ENCODE measurements at regions not wholly inside any gene's neighbourhood (a gene's known extent, or its start where the extent isn't known, plus 50 kb on each side); places are given as distances from the start of the nearest gene placed in this dataset.

GRCh38 chr11:131284041-131284440 lies 86.4 kb upstream of the NTM start:
- TF ChIP-seq SIN3A (IDR thresholded peaks at IDR 0.05; ENCODE audit: low read depth) (no peak), ATF3 (IDR thresholded peaks at IDR 0.05) (no peak), CEBPB (IDR thresholded peaks at IDR 0.05; ENCODE audit: low read depth) (no peak), EZH2phosphoT487 (IDR thresholded peaks at IDR 0.05; ENCODE audit: borderline replicate concordance) (no peak), MAX (IDR thresholded peaks at IDR 0.05) (no peak)
- ChIA-PET CTCF (no interaction called here), RAD21 (ENCODE audit: low non-redundant PET in 1 of 2, low total read pairs in 2 of 2, uncharacterized antibody in 2 of 2, unreplicated experiment in 2 of 2) (no interaction called here), POLR2A (no interaction called here)
- Histone ChIP-seq H3K9me2 (ENCODE audit: insufficient read depth) (no peaks in the 10 kb centered on the region), H3K4me3 (replicated peaks in 1 of 2; ENCODE audit: low read depth in 1 of 2, low read length in 2 of 2) (no peak overlapping the region), H3K36me3 (ENCODE audit: control insufficient read depth in 1 of 2, insufficient read depth in 2 of 2, low read length in 2 of 2) (no peaks in the 10 kb centered on the region), H3K27me3 (ENCODE audit: insufficient read depth, low read length) (no peaks in the 10 kb centered on the region), H2AFZ (ENCODE audit: low read depth, low read length, poor library complexity, severe bottlenecking) (no peak overlapping the region), H3K9ac (ENCODE audit: low read length) (no peak overlapping the region), H3K9me3 (ENCODE audit: control insufficient read depth in 1 of 2, insufficient read depth in 1 of 2, low read depth in 1 of 2, low read length in 2 of 2) (peaks cover 0 to 13% of the 10 kb centered on the region in 2 experiments; a peak in 3 of 4 replicates), H3K4me1 (ENCODE audit: control insufficient read depth in 1 of 2, insufficient read depth in 2 of 2, low read length in 2 of 2) (no peaks in the 10 kb centered on the region), H3K4me2 (ENCODE audit: low read length) (no peak overlapping the region), H3K27ac (ENCODE audit: low read depth, low read length) (no peak overlapping the region), H3K79me2 (ENCODE audit: insufficient read depth, low read length) (no peaks in the 10 kb centered on the region), H4K20me1 (ENCODE audit: insufficient read depth) (no peaks in the 10 kb centered on the region)
- intact Hi-C loops (cut with micrococcal nuclease) = no loop called here
- ATAC-seq (no peak), DNase-seq (ENCODE audit: low read depth, low spot score) (no peak)
- no TSS peak for BruUV-seq (replicated peaks)

GRCh38 chr11:131288521-131289091 lies 81.8 kb upstream of the NTM start:
- RAD21 ChIA-PET (ENCODE audit: low non-redundant PET in 1 of 2, low total read pairs in 2 of 2, uncharacterized antibody in 2 of 2, unreplicated experiment in 2 of 2) = no interaction called here
- no peak overlapping the region for H3K4me3 ChIP-seq (replicated peaks in 1 of 2; ENCODE audit: low read depth in 1 of 2, low read length in 2 of 2)
- H3K36me3 ChIP-seq (ENCODE audit: control insufficient read depth in 1 of 2, insufficient read depth in 2 of 2, low read length in 2 of 2) = no peaks in the 10 kb centered on the region
- CTCF ChIA-PET = no interaction called here
- no peak overlapping the region for H3K27ac ChIP-seq (ENCODE audit: low read depth, low read length)
- intact Hi-C loops (cut with micrococcal nuclease) = no loop called here
- TF ChIP-seq POLR2A (IDR thresholded peaks at IDR 0.05; ENCODE audit: borderline replicate concordance, extremely low read depth, insufficient read depth, insufficient read length) (no peak), ZNF274 (IDR thresholded peaks at IDR 0.05; ENCODE audit: low read depth, low read length) (no peak), ZFX (IDR thresholded peaks at IDR 0.05) (no peak), MAX (IDR thresholded peaks at IDR 0.05) (no peak), EZH2phosphoT487 (IDR thresholded peaks at IDR 0.05; ENCODE audit: borderline replicate concordance) (no peak), SP1 (IDR thresholded peaks at IDR 0.05; ENCODE audit: low read depth) (no peak), TCF7L2 (IDR thresholded peaks at IDR 0.05; ENCODE audit: borderline replicate concordance, extremely low read depth, insufficient read depth, insufficient read length) (no peak), EGR1 (IDR thresholded peaks at IDR 0.05; ENCODE audit: low read depth) (no peak), CBX3 (IDR thresholded peaks at IDR 0.05; ENCODE audit: low read depth) (no peak), RAD21 (IDR thresholded peaks at IDR 0.05; ENCODE audit: low read depth) (no peak), EZH2 (IDR thresholded peaks at IDR 0.05) (no peak), CTCF (IDR thresholded peaks at IDR 0.05 in 2 of 3, conservative IDR thresholded peaks at IDR 0.05 in 1 of 3; ENCODE audit: borderline replicate concordance in 1 of 3, insufficient read depth in 1 of 3, low read depth in 2 of 3, low read length in 2 of 3) (no peak)
- H3K9me2 ChIP-seq (ENCODE audit: insufficient read depth) = no peaks in the 10 kb centered on the region
- no peaks in the 10 kb centered on the region for H4K20me1 ChIP-seq (ENCODE audit: insufficient read depth)
- no peak overlapping the region for H2AFZ ChIP-seq (ENCODE audit: low read depth, low read length, poor library complexity, severe bottlenecking)
- BruUV-seq (replicated peaks) = no TSS peak
- DNase-seq (ENCODE audit: low read depth, low spot score) (no peak), ATAC-seq (no peak)
- no peaks in the 10 kb centered on the region for H3K4me1 ChIP-seq (ENCODE audit: control insufficient read depth in 1 of 2, insufficient read depth in 2 of 2, low read length in 2 of 2)
- no peak overlapping the region for H3K9ac ChIP-seq (ENCODE audit: low read length)
- H3K4me2 ChIP-seq (ENCODE audit: low read length) = no peak overlapping the region
- H3K79me2 ChIP-seq (ENCODE audit: insufficient read depth, low read length) = no peaks in the 10 kb centered on the region
- no peaks in the 10 kb centered on the region for H3K27me3 ChIP-seq (ENCODE audit: insufficient read depth, low read length)
- POLR2A ChIA-PET = no interaction called here
- H3K9me3 ChIP-seq (ENCODE audit: control insufficient read depth in 1 of 2, insufficient read depth in 1 of 2, low read depth in 1 of 2, low read length in 2 of 2) = peaks cover 0 to 6% of the 10 kb centered on the region in 2 experiments; a peak in 2 of 4 replicates
